Smooth muscle cell (in vitro differentiated cells): ENCODE measurements at regions not wholly inside any gene's neighbourhood (a gene's known extent, or its start where the extent isn't known, plus 50 kb on each side); places are given as distances from the start of the nearest gene placed in this dataset.

Experiments used
- DNase-seq: peaks from one replicate; lab custom pipeline; 2025; ENCODE audit not compliant: unreplicated experiment; lab: John Stamatoyannopoulos, UW
- H2AFZ ChIP-seq: fragments of 200-600 bp; sonication (generic); 2 replicates; pipeline ENCODE4 v1.6.0; 2016; ENCODE audit warnings: antibody characterized with exemption, low read depth, mild to moderate bottlenecking
- H3F3A ChIP-seq: fragments of 200-600 bp; sonication (generic); 2 replicates; pipeline ENCODE4 v1.6.0; 2017; ENCODE audit warnings: antibody characterized with exemption, low read depth
- H3K27ac ChIP-seq: fragments of 200-600 bp; sonication (generic); 2 replicates; pipeline ENCODE4 v1.5.1; 2016; ENCODE audit warnings: low read depth, mild to moderate bottlenecking
- H3K27me3 ChIP-seq: fragments of 200-600 bp; sonication (generic); 2 replicates; pipeline ENCODE4 v1.6.1; 2016; ENCODE audit warnings: low read depth, mild to moderate bottlenecking
- H3K36me3 ChIP-seq: fragments of 200-600 bp; sonication (generic); 2 replicates; pipeline ENCODE4 v1.5.1; 2016; ENCODE audit warnings: low read depth
- H3K4me1 ChIP-seq: fragments of 200-600 bp; sonication (generic); 2 replicates; pipeline ENCODE4 v1.5.1; 2016; ENCODE audit warnings: low read depth
- H3K4me2 ChIP-seq: fragments of 200-600 bp; sonication (generic); 2 replicates; pipeline ENCODE4 v1.6.0; 2016; ENCODE audit warnings: mild to moderate bottlenecking
- H3K4me3 ChIP-seq: fragments of 200-600 bp; sonication (generic); 2 replicates; pipeline ENCODE4 v1.5.1; 2016; ENCODE audit warnings: mild to moderate bottlenecking
- H3K79me2 ChIP-seq: fragments of 200-600 bp; sonication (generic); 2 replicates; pipeline ENCODE4 v1.6.0; 2016; ENCODE audit warnings: low read depth, mild to moderate bottlenecking
- H3K9ac ChIP-seq: fragments of 200-600 bp; sonication (generic); 2 replicates; pipeline ENCODE4 v1.6.0; 2016; ENCODE audit warnings: low read depth
- H3K9me3 ChIP-seq: fragments of 200-600 bp; sonication (generic); replicated peaks from 2 replicates; pipeline ENCODE4 v1.5.1; 2016; ENCODE audit warnings: low read depth
- H4K20me1 ChIP-seq: fragments of 200-600 bp; sonication (generic); 2 replicates; pipeline ENCODE4 v1.6.0; 2016; ENCODE audit warnings: low read depth
- CTCF ChIP-seq: fragments of 200-600 bp; sonication (generic); IDR thresholded peaks from 2 replicates; pipeline ENCODE4 v1.5.1; 2017; ENCODE audit warnings: borderline replicate concordance, mild to moderate bottlenecking, antibody characterized with exemption; ENCODE audit not compliant: insufficient read depth, poor library complexity, severe bottlenecking
- WGBS: methylation state at CpG from one replicate; pipeline ENCODE4 v1.1.7; 2016; ENCODE audit warnings: low lambda C conversion rate; 5-methylcytosine and 5-hydroxymethylcytosine counted together

- no peak for TF ChIP-seq CTCF
- DNase-seq, result no peak
- H3K36me3 ChIP-seq, result no peaks in the 10 kb centered on the region
- no peaks in the 10 kb centered on the region for H3F3A ChIP-seq
- H3K4me3 ChIP-seq, result no peak overlapping the region
- no peaks in the 10 kb centered on the region for H3K79me2 ChIP-seq
- H2AFZ ChIP-seq, result peak overlapping the region; percentile 21
- H3K27me3 ChIP-seq, result peaks cover 11% of the 10 kb centered on the region
- H3K4me1 ChIP-seq, result peaks cover 8% of the 10 kb centered on the region
- H3K4me2 ChIP-seq, result no peak overlapping the region
- H3K27ac ChIP-seq, result no peak overlapping the region
- no peak overlapping the region for H3K9ac ChIP-seq
- H4K20me1 ChIP-seq, result no peaks in the 10 kb centered on the region
- H3K9me3 ChIP-seq, result no peaks in the 10 kb centered on the region
Measured at GRCh38 chr13:80548915-80549314, 208.0 kb upstream of the SPRY2 start.

- Histone ChIP-seq H3K4me3 (no peak overlapping the region), H4K20me1 (no peaks in the 10 kb centered on the region), H3K4me1 (peaks cover 1% of the 10 kb centered on the region), H3K9me3 (no peaks in the 10 kb centered on the region), H3K27ac (no peak overlapping the region), H3K36me3 (no peaks in the 10 kb centered on the region), H3K27me3 (peaks cover 11% of the 10 kb centered on the region), H3K4me2 (no peak overlapping the region), H3K79me2 (no peaks in the 10 kb centered on the region), H3F3A (no peaks in the 10 kb centered on the region), H2AFZ (no peak overlapping the region), H3K9ac (no peak overlapping the region)
- WGBS, result 67% methylated on average over 7 of the region's 7 CpGs
- DNase-seq, result no peak
- no peak for TF ChIP-seq CTCF
Measured at GRCh38 chr13:80547885-80548825, 207.2 kb upstream of the SPRY2 start.

- Histone ChIP-seq H3K27me3 (peaks cover 11% of the 10 kb centered on the region), H3K4me2 (no peak overlapping the region), H3K79me2 (no peaks in the 10 kb centered on the region), H3K4me1 (no peaks in the 10 kb centered on the region), H3K27ac (no peak overlapping the region), H3K9ac (no peak overlapping the region), H2AFZ (no peak overlapping the region), H3K4me3 (no peak overlapping the region), H3K36me3 (no peaks in the 10 kb centered on the region), H4K20me1 (no peaks in the 10 kb centered on the region), H3F3A (no peaks in the 10 kb centered on the region), H3K9me3 (no peaks in the 10 kb centered on the region)
- no peak for TF ChIP-seq CTCF
- 89% methylated on average over 1 of the region's 1 CpG for WGBS
- no peak for DNase-seq
Measured at GRCh38 chr13:80547341-80547740, 206.4 kb upstream of the SPRY2 start.

GRCh38 chr13:80533175-80533574 lies 192.2 kb upstream of the SPRY2 start:
- Histone ChIP-seq H3F3A (no peaks in the 10 kb centered on the region), H3K9me3 (no peaks in the 10 kb centered on the region), H2AFZ (no peak overlapping the region), H3K27me3 (no peaks in the 10 kb centered on the region), H3K9ac (no peak overlapping the region), H3K4me2 (no peak overlapping the region), H4K20me1 (no peaks in the 10 kb centered on the region), H3K4me1 (no peaks in the 10 kb centered on the region), H3K79me2 (no peaks in the 10 kb centered on the region), H3K27ac (no peak overlapping the region), H3K36me3 (no peaks in the 10 kb centered on the region), H3K4me3 (no peak overlapping the region)
- 95% methylated on average over 1 of the region's 1 CpG for WGBS
- no peak for TF ChIP-seq CTCF
- DNase-seq, result no peak
